Activated CD4-positive, alpha-beta memory T cell treated with anti-CD3 and anti-CD28 coated beads for 36 hours (primary cell): ENCODE measurements at regions not wholly inside any gene's neighbourhood (a gene's known extent, or its start where the extent isn't known, plus 50 kb on each side); places are given as distances from the start of the nearest gene placed in this dataset.
"Not testable (repeated sequence)": the region's sequence is repeated elsewhere in the genome, so short reads cannot be mapped to it uniquely, and the experiment has no call there.

ENCODE experiments used
- CTCF ChIA-PET: fragments of 350-600 bp; sonication (Branson Sonifier 250); formaldehyde crosslinking; loops from one replicate; lab custom pipeline; 2021; ENCODE audit warnings: antibody characterized with exemption, inconsistent platforms; lab: Charles Lee
- POLR2A ChIA-PET: fragments of 350-600 bp; sonication (Branson Sonifier 250); formaldehyde crosslinking; loops from one replicate; lab custom pipeline; 2021; ENCODE audit warnings: antibody characterized with exemption; lab: Charles Lee
- DNase-seq: peaks from one replicate; pipeline ENCODE4 v3.0.0-alpha.2; 2020
- H3K27ac Mint-ChIP-seq: one replicate; pipeline ENCODE4 v1.8.0; 2021; ENCODE audit warnings: mixed read lengths
- H3K27me3 Mint-ChIP-seq: one replicate; pipeline ENCODE4 v1.8.0; 2021; ENCODE audit warnings: mixed read lengths
- H3K36me3 Mint-ChIP-seq: one replicate; pipeline ENCODE4 v1.8.0; 2021; ENCODE audit warnings: mixed read lengths
- H3K4me1 Mint-ChIP-seq: one replicate; pipeline ENCODE4 v1.8.0; 2021; ENCODE audit warnings: low read depth, mixed read lengths
- H3K4me3 Mint-ChIP-seq: one replicate; pipeline ENCODE4 v1.8.0; 2021; ENCODE audit warnings: mild to moderate bottlenecking, mixed read lengths
- H3K9me3 Mint-ChIP-seq: one replicate; pipeline ENCODE4 v1.8.0; 2021; ENCODE audit warnings: mixed read lengths
- intact Hi-C: fragments of 100-400 bp; cut with micrococcal nuclease; formaldehyde crosslinking; loops from one replicate; pipeline ENCODE4 v1.15.1; 2023

GRCh38 chr2:210922419-210922818 is 366.0 kb downstream of the CPS1 start:
- no peaks in the 10 kb centered on the region for H3K36me3 Mint-ChIP-seq
- no peaks in the 10 kb centered on the region for H3K4me1 Mint-ChIP-seq
- H3K27me3 Mint-ChIP-seq: no peaks in the 10 kb centered on the region
- H3K4me3 Mint-ChIP-seq: no peak overlapping the region
- no peak for DNase-seq
- H3K9me3 Mint-ChIP-seq: peaks cover 10% of the 10 kb centered on the region
- no peak overlapping the region for H3K27ac Mint-ChIP-seq
- ChIA-PET POLR2A (no interaction called here), CTCF (no interaction called here)
- intact Hi-C loops: no loop called here

GRCh38 chr2:210928714-210929113 is 372.3 kb downstream of the CPS1 start:
- no peak for DNase-seq
- intact Hi-C loops: no loop called here
- no peak overlapping the region for H3K27ac Mint-ChIP-seq
- H3K4me1 Mint-ChIP-seq: no peaks in the 10 kb centered on the region
- H3K27me3 Mint-ChIP-seq: no peaks in the 10 kb centered on the region
- POLR2A ChIA-PET: no interaction called here
- CTCF ChIA-PET: interaction anchor here (0.6 kb wide), 1 partner anchor 1212 kb away, joined by 3 read pairs; no protein-coding TSS in a partner anchor
- peaks cover 4% of the 10 kb centered on the region for H3K9me3 Mint-ChIP-seq
- H3K4me3 Mint-ChIP-seq: no peak overlapping the region
- no peaks in the 10 kb centered on the region for H3K36me3 Mint-ChIP-seq

- POLR2A ChIA-PET: no interaction called here
- CTCF ChIA-PET: no interaction called here
- Mint-ChIP-seq H3K27ac (no peak overlapping the region), H3K36me3 (no peaks in the 10 kb centered on the region), H3K4me3 (no peak overlapping the region), H3K27me3 (no peaks in the 10 kb centered on the region), H3K9me3 (peaks cover 10% of the 10 kb centered on the region), H3K4me1 (no peaks in the 10 kb centered on the region)
- intact Hi-C loops: no loop called here
- DNase-seq: no peak
Measured at GRCh38 chr2:210938228-210938627, 381.8 kb downstream of the CPS1 start.

- Mint-ChIP-seq H3K27me3 (no peaks in the 10 kb centered on the region), H3K27ac (no peak overlapping the region), H3K36me3 (no peaks in the 10 kb centered on the region), H3K4me1 (no peaks in the 10 kb centered on the region), H3K4me3 (no peak overlapping the region), H3K9me3 (peaks cover 2% of the 10 kb centered on the region)
- ChIA-PET POLR2A (no interaction called here), CTCF (no interaction called here)
- DNase-seq: no peak
- intact Hi-C loops: no loop called here
Measured at GRCh38 chr2:210946395-210946794, 390.0 kb downstream of the CPS1 start.

GRCh38 chr2:210950434-210951060 is 394.1 kb downstream of the CPS1 start:
- DNase-seq, CTCF ChIA-PET, H3K36me3 Mint-ChIP-seq, H3K27me3 Mint-ChIP-seq, H3K4me1 Mint-ChIP-seq, H3K4me3 Mint-ChIP-seq, H3K9me3 Mint-ChIP-seq, intact Hi-C loops, H3K27ac Mint-ChIP-seq, POLR2A ChIA-PET: not testable (repeated sequence)

GRCh38 chr2:210954386-210954907 is 398.0 kb downstream of the CPS1 start:
- no peaks in the 10 kb centered on the region for H3K4me1 Mint-ChIP-seq
- no peak for DNase-seq
- CTCF ChIA-PET: no interaction called here

GRCh38 chr2:210955591-210955990 is 399.2 kb downstream of the CPS1 start:
- DNase-seq: no peak
- H3K4me1 Mint-ChIP-seq: no peaks in the 10 kb centered on the region
- intact Hi-C loops: no loop called here
- no peaks in the 10 kb centered on the region for H3K27me3 Mint-ChIP-seq
- no peaks in the 10 kb centered on the region for H3K36me3 Mint-ChIP-seq
- no peaks in the 10 kb centered on the region for H3K9me3 Mint-ChIP-seq
- ChIA-PET CTCF (no interaction called here), POLR2A (no interaction called here)
- H3K4me3 Mint-ChIP-seq: no peak overlapping the region
- H3K27ac Mint-ChIP-seq: no peak overlapping the region

More at GRCh38 chr2:210954386-210954907, 398.0 kb downstream of the CPS1 start:
- intact Hi-C loops: no loop called here
- no peak overlapping the region for H3K27ac Mint-ChIP-seq
- no peaks in the 10 kb centered on the region for H3K36me3 Mint-ChIP-seq
- no peaks in the 10 kb centered on the region for H3K27me3 Mint-ChIP-seq
- POLR2A ChIA-PET: no interaction called here
- no peaks in the 10 kb centered on the region for H3K9me3 Mint-ChIP-seq
- H3K4me3 Mint-ChIP-seq: no peak overlapping the region

GRCh38 chr2:210956101-210956500 is 399.7 kb downstream of the CPS1 start:
- H3K9me3 Mint-ChIP-seq: no peaks in the 10 kb centered on the region
- DNase-seq: no peak
- no peaks in the 10 kb centered on the region for H3K36me3 Mint-ChIP-seq
- no peaks in the 10 kb centered on the region for H3K4me1 Mint-ChIP-seq
- CTCF ChIA-PET: no interaction called here
- H3K27me3 Mint-ChIP-seq: no peaks in the 10 kb centered on the region
- no peak overlapping the region for H3K27ac Mint-ChIP-seq
- intact Hi-C loops: no loop called here
- H3K4me3 Mint-ChIP-seq: no peak overlapping the region
- POLR2A ChIA-PET: no interaction called here

- CTCF ChIA-PET: no interaction called here
- H3K4me3 Mint-ChIP-seq: no peak overlapping the region
- H3K27ac Mint-ChIP-seq: no peak overlapping the region
Measured at GRCh38 chr2:210961249-210961648, 404.9 kb downstream of the CPS1 start.

GRCh38 chr2:210963386-210963785 is 407.0 kb downstream of the CPS1 start:
- H3K27ac Mint-ChIP-seq: no peak overlapping the region
- H3K27me3 Mint-ChIP-seq: no peaks in the 10 kb centered on the region
- intact Hi-C loops: no loop called here
- DNase-seq: no peak
- H3K9me3 Mint-ChIP-seq: peaks cover 5% of the 10 kb centered on the region
- CTCF ChIA-PET: no interaction called here
- H3K4me3 Mint-ChIP-seq: no peak overlapping the region
- no peaks in the 10 kb centered on the region for H3K36me3 Mint-ChIP-seq
- POLR2A ChIA-PET: no interaction called here
- H3K4me1 Mint-ChIP-seq: no peaks in the 10 kb centered on the region

More at GRCh38 chr2:210961249-210961648, 404.9 kb downstream of the CPS1 start:
- intact Hi-C loops: no loop called here
- H3K27me3 Mint-ChIP-seq: no peaks in the 10 kb centered on the region
- POLR2A ChIA-PET: no interaction called here
- no peaks in the 10 kb centered on the region for H3K36me3 Mint-ChIP-seq
- H3K4me1 Mint-ChIP-seq: no peaks in the 10 kb centered on the region
- peaks cover 2% of the 10 kb centered on the region for H3K9me3 Mint-ChIP-seq
- no peak for DNase-seq

- ChIA-PET POLR2A (no interaction called here), CTCF (no interaction called here)
- Mint-ChIP-seq H3K36me3 (no peaks in the 10 kb centered on the region), H3K27ac (no peak overlapping the region), H3K9me3 (peaks cover 5% of the 10 kb centered on the region), H3K4me3 (no peak overlapping the region), H3K4me1 (no peaks in the 10 kb centered on the region), H3K27me3 (no peaks in the 10 kb centered on the region)
- intact Hi-C loops: no loop called here
- DNase-seq: no peak
Measured at GRCh38 chr2:210964141-210964764, 407.9 kb downstream of the CPS1 start.

- no peaks in the 10 kb centered on the region for H3K27me3 Mint-ChIP-seq
- no peak overlapping the region for H3K27ac Mint-ChIP-seq
- ChIA-PET CTCF (no interaction called here), POLR2A (no interaction called here)
- H3K4me3 Mint-ChIP-seq: no peak overlapping the region
- no peaks in the 10 kb centered on the region for H3K4me1 Mint-ChIP-seq
- intact Hi-C loops: no loop called here
- DNase-seq: no peak
- H3K36me3 Mint-ChIP-seq: no peaks in the 10 kb centered on the region
- H3K9me3 Mint-ChIP-seq: peaks cover 7% of the 10 kb centered on the region
Measured at GRCh38 chr2:210965472-210965871, 409.1 kb downstream of the CPS1 start.

- H3K27me3 Mint-ChIP-seq: no peaks in the 10 kb centered on the region
- POLR2A ChIA-PET: no interaction called here
- intact Hi-C loops: no loop called here
Measured at GRCh38 chr2:210966330-210966729, 409.9 kb downstream of the CPS1 start.

More at GRCh38 chr2:210966330-210966729, 409.9 kb downstream of the CPS1 start:
- Mint-ChIP-seq H3K36me3 (no peaks in the 10 kb centered on the region), H3K4me3 (no peak overlapping the region), H3K27ac (no peak overlapping the region), H3K4me1 (no peaks in the 10 kb centered on the region), H3K9me3 (peaks cover 7% of the 10 kb centered on the region)
- DNase-seq: no peak
- CTCF ChIA-PET: no interaction called here
